Activated CD8-positive, alpha-beta T cell treated with anti-CD3 and anti-CD28 coated beads for 36 hours (primary cell): ENCODE measurements at regions not wholly inside any gene's neighbourhood (a gene's known extent, or its start where the extent isn't known, plus 50 kb on each side); places are given as distances from the start of the nearest gene placed in this dataset.

ENCODE experiments used
- ATAC-seq: fragments of 200-7000 bp; cut with Tn5 transposase; one replicate; pipeline ENCODE4 v1.10.0; 2021; ENCODE audit warnings: mild to moderate bottlenecking, moderate library complexity
- CTCF ChIA-PET: fragments of 350-600 bp; sonication (Branson Sonifier 250); formaldehyde crosslinking; loops from one replicate; lab custom pipeline; 2021; ENCODE audit warnings: antibody characterized with exemption; lab: Charles Lee
- POLR2A ChIA-PET: fragments of 350-600 bp; sonication (Branson Sonifier 250); formaldehyde crosslinking; loops from one replicate; lab custom pipeline; 2021; ENCODE audit warnings: antibody characterized with exemption; lab: Charles Lee
- DNase-seq: peaks from one replicate; pipeline ENCODE4 v3.0.0-alpha.2; 2020
- H3K27ac Mint-ChIP-seq: one replicate; pipeline ENCODE4 v1.8.0; 2021; ENCODE audit warnings: mild to moderate bottlenecking, mixed read lengths
- H3K27me3 Mint-ChIP-seq: one replicate; pipeline ENCODE4 v1.8.0; 2021; ENCODE audit warnings: mixed read lengths
- H3K36me3 Mint-ChIP-seq: one replicate; pipeline ENCODE4 v1.8.0; 2021; ENCODE audit warnings: low read depth, mixed read lengths
- H3K4me1 Mint-ChIP-seq: one replicate; pipeline ENCODE4 v1.8.0; 2021; ENCODE audit warnings: low read depth, mixed read lengths
- H3K4me3 Mint-ChIP-seq: one replicate; pipeline ENCODE4 v1.8.0; 2021; ENCODE audit warnings: mild to moderate bottlenecking, moderate library complexity, mixed read lengths
- H3K9me3 Mint-ChIP-seq: one replicate; pipeline ENCODE4 v1.8.0; 2021; ENCODE audit warnings: mixed read lengths
- intact Hi-C: fragments of 100-400 bp; cut with micrococcal nuclease; formaldehyde crosslinking; loops from one replicate; pipeline ENCODE4 v1.10.0; 2022
- TF ChIP-seq, protein P1 (sequence below): fragments of 200-600 bp; IDR thresholded peaks from one replicate; pipeline ENCODE4 v1.8.0; 2022; ENCODE audit warnings: antibody characterized with exemption, mild to moderate bottlenecking

DNA sequence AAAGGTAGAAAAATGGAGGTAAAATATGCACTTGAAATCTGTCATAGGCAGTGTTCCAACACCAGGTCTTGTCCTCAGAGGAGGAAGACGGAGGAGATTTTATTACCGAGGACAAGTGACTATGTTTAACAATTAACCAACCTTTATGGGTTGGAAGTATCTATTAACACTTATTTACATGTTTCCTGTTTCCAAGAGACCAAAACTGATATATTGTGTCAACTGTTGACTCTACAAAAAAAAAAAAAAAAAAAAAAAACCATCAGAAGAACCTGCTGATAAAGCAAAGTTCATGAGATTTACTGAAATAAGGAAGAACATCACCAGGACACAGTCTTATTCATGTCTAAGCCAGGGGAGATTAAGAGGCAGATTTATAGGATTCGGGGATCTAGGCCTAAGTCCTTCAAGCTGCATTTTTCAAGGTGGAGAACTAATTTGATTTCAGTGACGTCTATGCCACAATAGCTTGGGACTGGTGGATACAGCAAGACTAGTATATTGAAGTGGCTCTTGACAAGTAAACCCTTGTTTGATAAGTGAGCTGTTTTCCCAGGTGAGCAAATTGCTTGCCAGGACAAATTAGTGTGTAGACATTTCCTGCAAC lies 126.6 kb upstream of the NAA20 start:
- intact Hi-C loops, result no loop called here
- no peaks in the 10 kb centered on the region for H3K36me3 Mint-ChIP-seq
- TF ChIP-seq, protein P1, sequence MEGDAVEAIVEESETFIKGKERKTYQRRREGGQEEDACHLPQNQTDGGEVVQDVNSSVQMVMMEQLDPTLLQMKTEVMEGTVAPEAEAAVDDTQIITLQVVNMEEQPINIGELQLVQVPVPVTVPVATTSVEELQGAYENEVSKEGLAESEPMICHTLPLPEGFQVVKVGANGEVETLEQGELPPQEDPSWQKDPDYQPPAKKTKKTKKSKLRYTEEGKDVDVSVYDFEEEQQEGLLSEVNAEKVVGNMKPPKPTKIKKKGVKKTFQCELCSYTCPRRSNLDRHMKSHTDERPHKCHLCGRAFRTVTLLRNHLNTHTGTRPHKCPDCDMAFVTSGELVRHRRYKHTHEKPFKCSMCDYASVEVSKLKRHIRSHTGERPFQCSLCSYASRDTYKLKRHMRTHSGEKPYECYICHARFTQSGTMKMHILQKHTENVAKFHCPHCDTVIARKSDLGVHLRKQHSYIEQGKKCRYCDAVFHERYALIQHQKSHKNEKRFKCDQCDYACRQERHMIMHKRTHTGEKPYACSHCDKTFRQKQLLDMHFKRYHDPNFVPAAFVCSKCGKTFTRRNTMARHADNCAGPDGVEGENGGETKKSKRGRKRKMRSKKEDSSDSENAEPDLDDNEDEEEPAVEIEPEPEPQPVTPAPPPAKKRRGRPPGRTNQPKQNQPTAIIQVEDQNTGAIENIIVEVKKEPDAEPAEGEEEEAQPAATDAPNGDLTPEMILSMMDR, result no peak
- H3K27me3 Mint-ChIP-seq, result peaks cover 9% of the 10 kb centered on the region
- no peak overlapping the region for H3K4me3 Mint-ChIP-seq
- no peaks in the 10 kb centered on the region for H3K9me3 Mint-ChIP-seq
- no peak for ATAC-seq
- no peak overlapping the region for H3K27ac Mint-ChIP-seq
- ChIA-PET CTCF (no interaction called here), POLR2A (no interaction called here)
- DNase-seq, result no peak
- no peaks in the 10 kb centered on the region for H3K4me1 Mint-ChIP-seq

GRCh38 chr20:19893356-19893755 lies 123.8 kb upstream of the NAA20 start:
- intact Hi-C loops, result no loop called here
- H3K27me3 Mint-ChIP-seq, result peaks cover 10% of the 10 kb centered on the region
- POLR2A ChIA-PET, result no interaction called here
- no peak overlapping the region for H3K27ac Mint-ChIP-seq
- ATAC-seq (no peak), DNase-seq (no peak)
- no peak overlapping the region for H3K4me3 Mint-ChIP-seq
- TF ChIP-seq, protein P1, result no peak
- CTCF ChIA-PET, result interaction anchor here (0.8 kb wide), 1 partner anchor 20 kb away, joined by 3 read pairs; no protein-coding TSS in a partner anchor
- no peaks in the 10 kb centered on the region for H3K4me1 Mint-ChIP-seq
- H3K36me3 Mint-ChIP-seq, result no peaks in the 10 kb centered on the region
- H3K9me3 Mint-ChIP-seq, result no peaks in the 10 kb centered on the region

DNA sequence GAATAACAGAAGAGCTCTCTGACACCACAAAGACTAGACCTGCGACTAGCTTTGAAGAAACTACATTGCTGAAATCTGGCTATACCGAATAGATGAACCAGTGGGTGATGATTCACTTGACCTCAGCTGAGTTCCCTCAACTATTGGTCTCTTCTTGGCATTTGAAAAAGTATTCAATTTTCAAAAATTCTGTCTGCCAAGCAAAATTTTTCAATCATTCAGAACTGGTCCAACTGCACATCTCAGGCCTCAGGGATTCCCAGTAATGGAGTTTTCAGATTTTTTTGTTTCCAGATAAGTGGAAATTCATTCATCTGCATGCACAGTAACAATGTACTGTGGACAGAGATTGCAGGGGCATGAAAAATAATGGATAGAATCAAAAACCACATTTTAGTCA lies 121.4 kb upstream of the NAA20 start:
- ATAC-seq, result no peak
- peaks cover 3% of the 10 kb centered on the region for H3K27me3 Mint-ChIP-seq
- no peak overlapping the region for H3K4me3 Mint-ChIP-seq
- no peak overlapping the region for H3K27ac Mint-ChIP-seq
- H3K9me3 Mint-ChIP-seq, result peaks cover 11% of the 10 kb centered on the region
- no peaks in the 10 kb centered on the region for H3K4me1 Mint-ChIP-seq
- no peaks in the 10 kb centered on the region for H3K36me3 Mint-ChIP-seq
- POLR2A ChIA-PET, result no interaction called here
- no peak for DNase-seq
- CTCF ChIA-PET, result no interaction called here
- TF ChIP-seq, protein P1, result no peak
- intact Hi-C loops, result no loop called here

DNA sequence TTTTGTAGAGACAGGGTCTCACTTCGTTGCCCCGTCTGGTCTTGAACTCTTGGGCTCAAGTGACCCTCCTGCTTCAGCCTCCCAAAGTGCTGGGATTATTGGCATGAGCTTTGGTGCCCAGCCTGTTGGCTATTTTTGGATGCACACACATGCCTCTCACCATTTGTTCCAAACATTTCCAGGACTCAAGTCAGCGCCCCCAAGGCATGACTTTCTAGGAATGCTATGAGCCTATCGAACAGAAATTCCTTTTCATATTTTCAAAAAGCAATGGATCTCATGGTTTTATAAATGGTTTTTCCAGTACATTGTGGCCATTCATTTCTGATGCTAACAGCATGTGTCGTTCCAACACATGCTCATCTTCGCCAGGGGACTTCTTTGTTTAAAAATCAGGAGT lies 119.3 kb upstream of the NAA20 start:
- H3K36me3 Mint-ChIP-seq, result no peaks in the 10 kb centered on the region
- peaks cover 11% of the 10 kb centered on the region for H3K9me3 Mint-ChIP-seq
- DNase-seq (no peak), ATAC-seq (no peak)
- no peak overlapping the region for H3K27ac Mint-ChIP-seq
- ChIA-PET POLR2A (no interaction called here), CTCF (no interaction called here)
- no peak overlapping the region for H3K4me3 Mint-ChIP-seq
- intact Hi-C loops, result no loop called here
- H3K4me1 Mint-ChIP-seq, result no peaks in the 10 kb centered on the region
- H3K27me3 Mint-ChIP-seq, result peaks cover 3% of the 10 kb centered on the region
- TF ChIP-seq, protein P1, result no peak

- intact Hi-C loops, result no loop called here
- no peaks in the 10 kb centered on the region for H3K4me1 Mint-ChIP-seq
- POLR2A ChIA-PET, result no interaction called here
- TF ChIP-seq, protein P1, result no peak
- H3K27me3 Mint-ChIP-seq, result peaks cover 8% of the 10 kb centered on the region
- DNase-seq (no peak), ATAC-seq (no peak)
- H3K9me3 Mint-ChIP-seq, result peaks cover 11% of the 10 kb centered on the region
- H3K27ac Mint-ChIP-seq, result no peak overlapping the region
- no peaks in the 10 kb centered on the region for H3K36me3 Mint-ChIP-seq
- CTCF ChIA-PET, result no interaction called here
- no peak overlapping the region for H3K4me3 Mint-ChIP-seq
Observed at GRCh38 chr20:19901226-19901625, 115.9 kb upstream of the NAA20 start.
